Keratinocyte (primary cell): ENCODE measurements at regions not wholly inside any gene's neighbourhood (a gene's known extent, or its start where the extent isn't known, plus 50 kb on each side); places are given as distances from the start of the nearest gene placed in this dataset.

Experiments
- CTCF ChIP-seq, 3 experiments: IDR thresholded peaks in 1 of 3; conservative IDR thresholded peaks in 1 of 3; optimal IDR thresholded peaks in 1 of 3; 2 replicates in 2 of 3; 3 replicates in 1 of 3; pipeline versions ENCODE3 to v1.5.1; 2011; ENCODE audit warnings: low read length in 3 of 3, mild to moderate bottlenecking in 3 of 3, moderate library complexity in 2 of 3, control low read depth in 1 of 3, inconsistent platforms in 1 of 3; ENCODE audit not compliant: insufficient read depth in 2 of 3; ENCODE audit errors: extremely low read depth in 1 of 3
- EZH2 ChIP-seq: IDR thresholded peaks from one replicate; pipeline ENCODE4 v1.6.1; 2012; ENCODE audit warnings: inconsistent platforms, mild to moderate bottlenecking, low read length, moderate library complexity

DNA sequence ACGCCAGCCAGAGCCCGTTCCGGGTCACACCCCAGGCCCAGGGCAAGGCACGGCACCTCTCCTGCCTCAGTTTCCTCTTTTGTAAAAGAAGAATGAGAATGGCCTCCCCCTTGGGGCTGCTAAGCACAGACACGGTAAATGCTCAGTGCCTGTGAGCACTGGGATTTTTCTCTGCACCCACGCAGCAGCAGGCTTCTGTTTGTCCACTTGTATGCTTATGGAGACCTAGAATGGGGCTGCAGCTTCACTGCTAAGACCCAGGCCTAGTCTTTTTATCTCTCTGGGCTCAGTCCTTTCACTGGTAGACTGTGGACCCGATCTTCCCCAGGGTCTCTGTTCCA, 1327.9 kb downstream of the TBC1D22A start:
- no peak for TF ChIP-seq CTCF (optimal IDR thresholded peaks at IDR 0.05 in 1 of 3, IDR thresholded peaks at IDR 0.05 in 1 of 3, conservative IDR thresholded peaks at IDR 0.05 in 1 of 3; ENCODE audit: extremely low read depth in 1 of 3, insufficient read depth in 2 of 3, low read length in 3 of 3)
- no peak for TF ChIP-seq EZH2
